ENCODE measurements at regions not wholly inside any gene's neighbourhood (a gene's known extent, or its start where the extent isn't known, plus 50 kb on each side); places are given as distances from the start of the nearest gene placed in this dataset.

DNA sequence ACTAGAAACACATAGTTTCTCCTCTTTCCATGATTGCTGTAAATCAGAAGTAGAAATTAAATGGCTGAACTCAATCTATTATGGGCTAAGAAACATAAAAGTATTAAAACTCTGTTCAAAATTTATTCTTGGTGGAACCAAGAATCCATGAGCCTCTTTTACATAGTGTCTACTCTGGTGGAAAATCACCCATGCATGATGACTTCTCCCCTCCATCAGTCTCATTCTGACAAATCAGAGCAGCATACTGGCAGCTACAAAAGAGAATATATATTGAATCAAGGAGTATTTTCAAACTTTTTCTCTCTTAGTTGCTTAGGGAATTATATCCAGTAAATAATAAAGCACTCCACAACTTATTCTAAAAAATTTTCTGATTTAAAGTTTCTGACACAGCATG is 536.9 kb upstream of the CCDC54 start:
- TF ChIP-seq, protein P1, sequence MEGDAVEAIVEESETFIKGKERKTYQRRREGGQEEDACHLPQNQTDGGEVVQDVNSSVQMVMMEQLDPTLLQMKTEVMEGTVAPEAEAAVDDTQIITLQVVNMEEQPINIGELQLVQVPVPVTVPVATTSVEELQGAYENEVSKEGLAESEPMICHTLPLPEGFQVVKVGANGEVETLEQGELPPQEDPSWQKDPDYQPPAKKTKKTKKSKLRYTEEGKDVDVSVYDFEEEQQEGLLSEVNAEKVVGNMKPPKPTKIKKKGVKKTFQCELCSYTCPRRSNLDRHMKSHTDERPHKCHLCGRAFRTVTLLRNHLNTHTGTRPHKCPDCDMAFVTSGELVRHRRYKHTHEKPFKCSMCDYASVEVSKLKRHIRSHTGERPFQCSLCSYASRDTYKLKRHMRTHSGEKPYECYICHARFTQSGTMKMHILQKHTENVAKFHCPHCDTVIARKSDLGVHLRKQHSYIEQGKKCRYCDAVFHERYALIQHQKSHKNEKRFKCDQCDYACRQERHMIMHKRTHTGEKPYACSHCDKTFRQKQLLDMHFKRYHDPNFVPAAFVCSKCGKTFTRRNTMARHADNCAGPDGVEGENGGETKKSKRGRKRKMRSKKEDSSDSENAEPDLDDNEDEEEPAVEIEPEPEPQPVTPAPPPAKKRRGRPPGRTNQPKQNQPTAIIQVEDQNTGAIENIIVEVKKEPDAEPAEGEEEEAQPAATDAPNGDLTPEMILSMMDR (conservative IDR thresholded peaks at IDR 0.05 in 1 of 2, IDR thresholded peaks at IDR 0.05 in 1 of 2; ENCODE audit: extremely low read depth in 1 of 2, insufficient read depth in 1 of 2, low read depth in 1 of 2, low read length in 2 of 2) = no peak
- TF ChIP-seq EZH2 (IDR thresholded peaks at IDR 0.05; ENCODE audit: borderline replicate concordance, low read length) = no peak

Data from mammary epithelial cell (primary cell).